SK-N-SH treated with all-trans-retinoic acid at 6 μM for 48 hours (cell line): ENCODE measurements at regions not wholly inside any gene's neighbourhood (a gene's known extent, or its start where the extent isn't known, plus 50 kb on each side); places are given as distances from the start of the nearest gene placed in this dataset.

Source experiments
- ATAC-seq: fragments of 200-7000 bp; cut with Tn5 transposase; 3 replicates; pipeline ENCODE4 v1.9.1; 2020; ENCODE audit warnings: mild to moderate bottlenecking, moderate library complexity
- ARNTL ChIP-seq: fragments of 450-650 bp; formaldehyde crosslinking; IDR thresholded peaks from 2 replicates; pipeline ENCODE4 v1.5.0; 2020; ENCODE audit warnings: low read depth, mild to moderate bottlenecking, moderate library complexity, borderline replicate concordance
- CREB5 ChIP-seq: fragments of 250-450 bp; sonication (Bioruptor Pico); IDR thresholded peaks from 2 replicates; pipeline ENCODE4 v1.5.1; 2020; ENCODE audit warnings: low read depth, mild to moderate bottlenecking, moderate library complexity
- CSDC2 ChIP-seq: fragments of 250-450 bp; sonication (Bioruptor Pico); IDR thresholded peaks from 2 replicates; pipeline ENCODE4 v1.5.0; 2020; ENCODE audit warnings: mild to moderate bottlenecking, moderate library complexity
- CSRNP3 ChIP-seq: fragments of 250-450 bp; sonication (Bioruptor Pico); IDR thresholded peaks from 2 replicates; pipeline ENCODE4 v1.5.1; 2021; ENCODE audit warnings: mild to moderate bottlenecking, moderate library complexity
- ESRRG ChIP-seq: fragments of 250-450 bp; sonication (Bioruptor Pico); IDR thresholded peaks from 2 replicates; pipeline ENCODE4 v1.6.1; 2021; ENCODE audit warnings: mild to moderate bottlenecking
- GLIS3 ChIP-seq: fragments of 250-450 bp; sonication (Bioruptor Pico); IDR thresholded peaks from 2 replicates; pipeline ENCODE4 v1.5.0; 2020; ENCODE audit warnings: mild to moderate bottlenecking, moderate library complexity
- ISL1 ChIP-seq: fragments of 250-450 bp; sonication (Bioruptor Pico); IDR thresholded peaks from 2 replicates; pipeline ENCODE4 v2.1.2; 2022; ENCODE audit warnings: mild to moderate bottlenecking, moderate library complexity
- POU6F1 ChIP-seq: fragments of 250-450 bp; sonication (Bioruptor Pico); IDR thresholded peaks from 2 replicates; pipeline ENCODE4 v1.8.0; 2021; ENCODE audit warnings: low read depth, mild to moderate bottlenecking, moderate library complexity, borderline replicate concordance
- PPARA ChIP-seq: fragments of 250-450 bp; sonication (Bioruptor Pico); IDR thresholded peaks from 2 replicates; pipeline ENCODE4 v1.5.0; 2020; ENCODE audit warnings: mild to moderate bottlenecking, borderline replicate concordance
- RARB ChIP-seq: fragments of 250-450 bp; sonication (Bioruptor Pico); IDR thresholded peaks from 2 replicates; pipeline ENCODE4 v1.8.0; 2021; ENCODE audit warnings: mild to moderate bottlenecking, moderate library complexity
- SNAI2 ChIP-seq: fragments of 250-450 bp; sonication (Bioruptor Pico); IDR thresholded peaks from 2 replicates; pipeline ENCODE4 v1.5.0; 2020; ENCODE audit warnings: mild to moderate bottlenecking, moderate library complexity
- TCF4 ChIP-seq: fragments of 250-450 bp; sonication (Bioruptor Pico); IDR thresholded peaks from 2 replicates; pipeline ENCODE4 v1.8.0; 2021; ENCODE audit warnings: mild to moderate bottlenecking, moderate library complexity, borderline replicate concordance
- TSHZ2 ChIP-seq: fragments of 250-450 bp; sonication (Bioruptor Pico); IDR thresholded peaks from 2 replicates; pipeline ENCODE4 v1.5.0; 2020; ENCODE audit warnings: mild to moderate bottlenecking, moderate library complexity
- ZC3H10 ChIP-seq: fragments of 250-450 bp; sonication (Bioruptor Pico); IDR thresholded peaks from 2 replicates; pipeline ENCODE4 v1.5.1; 2021; ENCODE audit warnings: mild to moderate bottlenecking, moderate library complexity
- ZFP3 ChIP-seq: fragments of 250-450 bp; sonication (Bioruptor Pico); IDR thresholded peaks from 2 replicates; pipeline ENCODE4 v1.5.0; 2020; ENCODE audit warnings: mild to moderate bottlenecking, moderate library complexity
- ZFP30 ChIP-seq: fragments of 450-650 bp; formaldehyde crosslinking; IDR thresholded peaks from 2 replicates; pipeline ENCODE4 v1.5.0; 2022; ENCODE audit warnings: mild to moderate bottlenecking, moderate library complexity
- ZNF565 ChIP-seq: fragments of 450-650 bp; formaldehyde crosslinking; conservative IDR thresholded peaks from 2 replicates; pipeline ENCODE4 v1.5.0; 2020; ENCODE audit warnings: low read depth, mild to moderate bottlenecking, moderate library complexity
- ZNF70 ChIP-seq: fragments of 450-650 bp; formaldehyde crosslinking; IDR thresholded peaks from 2 replicates; pipeline ENCODE4 v1.5.0; 2020; ENCODE audit warnings: mild to moderate bottlenecking, moderate library complexity

- no peak for TF ChIP-seq ZC3H10 (CRISPR knock-in tag)
- TF ChIP-seq, all 23 proteins: peak for 0
- no peak for ATAC-seq
Measured at GRCh38 chr7:98686466-98687080, 69.5 kb downstream of the NPTX2 start.

GRCh38 chr7:98687111-98687751 is 70.1 kb downstream of the NPTX2 start:
- TF ChIP-seq ZC3H10 (CRISPR knock-in tag) (no peak), ZNF70 (CRISPR knock-in tag) (no peak), SNAI2 (CRISPR knock-in tag) (no peak), ESRRG (CRISPR knock-in tag) (no peak), ZNF565 (CRISPR knock-in tag) (no peak), PPARA (CRISPR knock-in tag) (no peak), GLIS3 (CRISPR knock-in tag) (no peak), RARB (no peak)
- ATAC-seq, result no peak

GRCh38 chr7:98691619-98692018 is 74.5 kb downstream of the NPTX2 start:
- no peak for ATAC-seq
- TF ChIP-seq TCF4 (CRISPR knock-in tag) (peak; percentile 29; the same call in 1 of the 2 replicates), SNAI2 (CRISPR knock-in tag) (no peak)

- TF ChIP-seq POU6F1 (CRISPR knock-in tag) (no peak), ISL1 (no peak), ZFP30 (CRISPR knock-in tag) (no peak), CREB5 (CRISPR knock-in tag) (no peak), TCF4 (CRISPR knock-in tag) (no peak), ZFP3 (CRISPR knock-in tag) (no peak), CSDC2 (CRISPR knock-in tag) (no peak), ZNF565 (CRISPR knock-in tag) (no peak), CSRNP3 (no peak), SNAI2 (CRISPR knock-in tag) (no peak), ESRRG (CRISPR knock-in tag) (no peak), PPARA (CRISPR knock-in tag) (no peak), ARNTL (CRISPR knock-in tag) (no peak), GLIS3 (CRISPR knock-in tag) (no peak), TSHZ2 (CRISPR knock-in tag) (no peak), ZC3H10 (CRISPR knock-in tag) (no peak)
- no peak for ATAC-seq
Measured at GRCh38 chr7:98697083-98697482, 80.0 kb downstream of the NPTX2 start.
